Posterior vena cava (tissue), 2 donors: ENCODE measurements at regions not wholly inside any gene's neighbourhood (a gene's known extent, or its start where the extent isn't known, plus 50 kb on each side); places are given as distances from the start of the nearest gene placed in this dataset.
"Not testable (repeated sequence)": the region's sequence is repeated elsewhere in the genome, so short reads cannot be mapped to it uniquely, and the experiment has no call there.

Experiments
- DNase-seq: peaks from one replicate; pipeline ENCODE4 v3.0.0-alpha.2; 2020; ENCODE audit warnings: low spot score
- intact Hi-C, 2 donors: fragments of 100-400 bp; cut with DNase I; formaldehyde crosslinking; loops; one replicate each; pipeline versions ENCODE4 v1.14.1 to v1.14.2; 2022 to 2023
- donor health status: DM: yes; HTN: yes; CAD: no.
- donor health status: DM: yes; HTN: yes; CAD: no.

DNA sequence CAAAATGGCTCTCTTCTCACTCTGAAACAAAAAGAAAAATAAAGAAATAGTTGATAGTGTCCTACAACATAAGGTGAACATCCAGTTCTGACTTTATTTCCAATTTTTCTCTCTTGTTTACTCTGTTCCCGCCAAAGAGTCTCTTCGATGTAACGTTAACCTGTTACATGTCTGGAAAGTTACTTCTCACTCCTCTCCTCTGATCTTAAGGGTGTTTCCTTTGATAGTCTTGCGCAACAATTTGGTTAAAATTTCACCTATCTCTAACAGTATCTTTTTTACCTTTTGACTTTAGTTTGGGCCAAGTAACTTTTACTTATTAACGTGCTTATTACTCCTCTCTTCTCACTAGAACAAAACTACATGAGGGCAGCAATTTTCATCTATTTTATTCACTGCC is 1450.2 kb downstream of the BRINP3 start:
- intact Hi-C loops = no loop called here
- DNase-seq = no peak

DNA sequence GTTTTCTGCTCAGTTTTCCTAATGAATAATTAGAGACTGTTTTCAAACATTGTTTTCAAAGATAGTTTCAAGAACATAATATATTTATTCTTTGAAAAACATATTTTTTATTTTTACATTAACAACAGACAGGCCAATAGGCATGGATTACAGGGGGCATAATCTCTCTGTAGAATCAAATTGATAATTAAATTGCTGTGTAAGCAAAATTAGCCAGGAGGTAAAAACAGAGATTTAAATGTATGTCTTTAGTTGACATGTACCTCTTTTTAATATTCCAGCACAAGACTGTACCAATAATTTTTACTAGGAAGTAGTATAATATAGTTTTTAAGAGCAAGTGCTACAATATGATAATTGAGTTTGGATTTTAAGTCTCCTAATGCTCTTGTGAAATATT is 1444.5 kb downstream of the BRINP3 start:
- intact Hi-C loops = no loop called here
- no peak for DNase-seq

DNA sequence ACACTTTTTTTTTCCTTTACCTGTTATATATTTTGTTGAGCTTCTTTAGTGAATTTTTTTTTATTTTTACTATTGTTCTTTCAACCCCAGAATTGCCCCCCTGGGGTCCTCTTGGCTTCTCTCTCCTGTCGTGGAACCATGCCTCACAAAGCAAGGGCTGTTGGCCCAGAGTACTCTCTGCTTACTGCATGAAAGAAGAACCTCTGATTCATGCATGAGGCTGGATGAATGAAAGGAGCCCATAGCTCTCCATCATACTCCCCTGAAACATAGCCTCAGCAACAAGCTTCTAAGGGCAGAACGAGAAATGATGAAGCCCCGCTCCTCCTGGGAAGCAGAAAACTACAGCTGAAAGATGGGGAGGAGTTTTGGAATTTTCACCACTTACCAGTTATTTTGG is 1441.0 kb downstream of the BRINP3 start:
- intact Hi-C loops = no loop called here
- no peak for DNase-seq

DNA sequence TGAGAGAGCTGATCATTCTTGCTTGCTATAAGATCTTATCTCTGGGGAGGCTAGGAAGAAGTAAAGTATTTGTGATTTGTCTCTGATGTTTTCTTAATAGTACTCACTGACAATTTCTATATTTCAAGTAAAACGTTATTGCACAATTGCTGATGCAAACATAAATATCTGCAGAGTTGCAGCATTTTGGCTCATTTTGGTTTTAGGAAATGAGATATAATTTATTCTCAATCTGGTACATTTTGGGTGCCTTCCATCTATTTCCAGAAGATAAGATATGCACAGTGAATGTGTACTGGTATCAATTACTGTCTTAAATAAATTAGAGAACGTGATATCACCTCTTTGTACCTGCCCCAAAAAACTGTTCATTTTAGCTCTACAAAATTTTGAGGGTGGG is 1431.5 kb downstream of the BRINP3 start:
- no peak for DNase-seq
- intact Hi-C loops = no loop called here

DNA sequence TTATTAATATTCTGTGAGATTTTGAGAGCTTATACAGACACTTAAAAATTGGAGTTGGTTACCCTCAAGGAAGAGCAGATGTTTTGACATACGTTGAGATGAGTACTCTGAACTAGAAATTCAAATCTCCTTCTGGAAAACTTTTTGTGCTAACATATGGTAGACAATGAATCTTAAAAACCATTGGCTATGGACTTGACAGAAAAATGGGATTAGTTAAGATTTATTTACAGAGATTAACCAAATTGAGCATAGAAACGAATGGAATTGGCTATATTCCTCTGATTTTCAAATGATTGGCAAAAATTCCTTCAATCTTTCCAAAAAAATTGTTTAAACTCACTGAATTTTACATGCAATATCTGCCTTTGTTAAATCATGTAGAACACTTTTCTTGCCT is 1392.9 kb downstream of the BRINP3 start:
- intact Hi-C loops = no loop called here
- DNase-seq = no peak

DNA sequence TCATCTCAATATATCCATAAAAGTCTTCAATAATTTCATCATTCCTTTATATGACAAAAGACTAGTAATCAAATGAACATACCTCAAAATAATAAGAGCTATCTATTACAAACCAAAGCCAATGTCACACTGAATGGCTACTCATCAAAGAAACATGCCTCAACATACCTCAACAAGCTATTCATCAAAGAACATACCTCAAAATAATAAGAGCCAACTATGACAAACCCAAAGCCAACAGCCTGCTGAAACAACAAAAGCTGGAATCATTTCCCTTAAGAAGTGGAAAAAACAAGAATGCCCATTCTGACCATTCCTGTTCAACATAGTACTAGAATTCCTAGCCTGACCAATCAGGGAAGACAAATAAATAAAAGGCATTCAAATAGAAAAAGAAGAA is 1373.7 kb downstream of the BRINP3 start:
- intact Hi-C loops = no loop called here
- DNase-seq = no peak

DNA sequence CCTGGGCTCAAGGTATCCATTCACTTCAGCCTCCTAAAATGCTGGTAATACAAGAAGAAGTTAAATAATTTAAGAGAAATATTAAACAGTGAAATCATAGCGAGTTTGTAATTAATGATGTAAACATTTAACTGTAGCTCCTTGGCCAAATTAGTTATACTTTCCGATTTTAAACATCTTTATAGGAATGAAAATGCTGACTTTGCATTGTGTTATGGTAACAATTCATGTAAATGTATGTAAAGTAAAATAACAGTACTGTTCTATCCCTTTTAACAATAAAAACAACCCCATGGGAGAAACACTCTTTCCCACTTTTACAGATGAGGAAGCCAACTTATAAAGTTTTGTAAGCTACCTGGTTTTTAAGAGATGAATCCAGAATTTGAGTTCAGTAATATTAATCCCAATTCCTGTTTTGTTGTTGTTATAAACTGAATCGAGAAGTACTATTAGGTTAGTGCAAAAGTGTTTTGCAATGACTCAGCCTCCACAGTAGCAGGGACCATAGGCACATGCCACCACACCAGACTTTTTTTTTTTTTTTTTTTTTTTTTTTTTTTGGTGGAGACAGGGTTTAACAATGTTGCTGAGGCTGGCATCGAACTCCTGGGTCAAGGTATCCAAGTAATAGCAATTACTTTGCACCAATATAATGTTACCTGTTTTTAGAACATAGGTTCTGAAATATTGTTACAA is 1360.4 kb downstream of the BRINP3 start:
- intact Hi-C loops = no loop called here

DNA sequence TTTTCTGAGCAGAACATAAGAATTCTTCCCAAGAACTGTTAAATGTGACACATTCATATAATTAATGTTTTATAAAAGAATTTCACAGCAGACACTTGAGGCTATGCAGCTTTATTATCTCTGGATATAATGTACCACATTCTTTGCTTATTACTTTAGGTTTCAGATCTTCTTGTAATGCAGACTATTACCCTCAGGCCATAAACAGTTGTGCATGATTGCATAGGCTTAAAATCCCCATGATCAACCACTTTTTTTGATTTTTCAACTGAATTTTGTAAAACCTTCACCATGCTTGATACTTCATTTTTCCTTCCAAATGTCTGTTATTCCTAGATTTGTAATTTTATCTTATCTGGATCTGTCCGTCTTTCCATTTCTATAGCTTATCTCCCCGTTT is 1355.7 kb downstream of the BRINP3 start:
- DNase-seq = no peak
- intact Hi-C loops = no loop called here

More for the DNA sequence above, 1360.4 kb downstream of the BRINP3 start:
- no peak for DNase-seq

DNA sequence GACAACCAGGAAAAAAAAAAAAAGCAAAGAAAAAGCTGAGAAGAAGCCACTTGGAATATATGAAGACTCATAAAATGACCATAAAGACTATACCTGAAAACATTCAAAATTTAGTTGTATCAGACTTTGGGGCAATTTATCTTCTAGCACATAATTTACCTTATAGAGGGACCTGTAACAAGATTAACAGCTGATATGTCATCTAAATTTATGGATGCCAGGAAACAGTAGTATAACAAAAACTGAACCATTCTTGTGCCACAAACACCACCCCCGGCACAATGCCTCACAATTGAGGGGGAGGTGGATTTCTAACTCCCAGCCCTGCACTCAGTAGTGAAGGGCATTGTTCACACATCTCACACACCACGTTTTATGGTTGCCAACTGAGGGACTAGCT is 1352.0 kb downstream of the BRINP3 start:
- intact Hi-C loops = no loop called here
- no peak for DNase-seq

DNA sequence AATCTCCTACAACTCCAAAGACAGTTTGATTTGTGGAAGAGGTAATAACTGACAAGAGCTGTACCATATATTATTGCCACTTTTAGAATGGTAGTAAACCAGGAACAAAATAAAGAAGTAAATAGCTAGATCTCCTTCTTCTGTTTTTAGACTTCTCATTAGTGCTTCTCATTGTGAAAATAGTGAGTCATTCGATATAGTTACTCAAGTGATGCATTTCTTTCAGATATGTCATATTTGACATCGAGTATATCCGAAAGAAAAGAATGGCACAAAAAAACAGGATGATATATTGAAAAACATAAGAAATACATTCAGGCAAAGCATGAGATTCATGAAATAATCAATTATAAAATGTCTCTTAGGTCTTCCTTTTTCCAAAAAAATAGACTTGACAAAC is 1346.1 kb downstream of the BRINP3 start:
- intact Hi-C loops = no loop called here
- DNase-seq = no peak

DNA sequence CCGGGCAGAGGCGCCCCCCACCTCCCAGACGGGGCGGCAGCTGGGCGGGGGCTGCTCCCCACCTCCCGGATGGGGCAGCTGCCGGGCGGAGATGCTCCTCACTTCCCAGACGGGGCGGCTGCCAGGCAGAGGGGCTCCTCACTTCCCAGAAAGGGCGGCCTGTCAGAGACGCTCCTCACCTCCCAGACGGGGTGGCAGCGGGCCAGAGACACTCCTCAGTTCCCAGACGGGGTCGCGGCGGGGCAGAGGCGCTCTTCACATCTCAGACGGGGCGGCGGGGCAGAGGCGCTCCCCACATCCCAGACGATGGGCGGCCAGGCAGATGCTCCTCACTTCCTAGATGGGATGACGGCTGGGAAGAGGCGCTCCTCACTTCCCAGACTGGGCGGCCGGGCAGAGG is 1337.9 kb downstream of the BRINP3 start:
- peak; percentile 83 for DNase-seq
- intact Hi-C loops = not testable (repeated sequence)

DNA sequence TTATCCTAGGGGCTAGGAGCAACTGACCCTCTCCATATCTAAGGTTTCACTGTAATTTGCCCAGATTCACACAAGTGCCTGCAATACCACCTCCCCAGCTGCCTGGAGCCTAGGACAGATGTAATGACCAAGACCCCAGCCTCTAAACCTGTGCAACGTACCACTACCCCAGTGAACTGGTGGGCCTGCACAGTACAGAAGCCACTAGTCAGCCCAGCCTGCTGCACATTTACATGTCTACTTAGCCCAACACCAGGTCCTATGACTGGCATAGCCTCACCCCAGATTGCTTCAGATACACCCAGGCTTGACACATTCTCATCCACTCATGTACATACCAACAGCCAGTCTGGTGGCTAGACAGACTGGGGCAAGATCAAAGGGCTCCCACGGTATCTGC is 1336.6 kb downstream of the BRINP3 start:
- no peak for DNase-seq
- intact Hi-C loops = no loop called here

DNA sequence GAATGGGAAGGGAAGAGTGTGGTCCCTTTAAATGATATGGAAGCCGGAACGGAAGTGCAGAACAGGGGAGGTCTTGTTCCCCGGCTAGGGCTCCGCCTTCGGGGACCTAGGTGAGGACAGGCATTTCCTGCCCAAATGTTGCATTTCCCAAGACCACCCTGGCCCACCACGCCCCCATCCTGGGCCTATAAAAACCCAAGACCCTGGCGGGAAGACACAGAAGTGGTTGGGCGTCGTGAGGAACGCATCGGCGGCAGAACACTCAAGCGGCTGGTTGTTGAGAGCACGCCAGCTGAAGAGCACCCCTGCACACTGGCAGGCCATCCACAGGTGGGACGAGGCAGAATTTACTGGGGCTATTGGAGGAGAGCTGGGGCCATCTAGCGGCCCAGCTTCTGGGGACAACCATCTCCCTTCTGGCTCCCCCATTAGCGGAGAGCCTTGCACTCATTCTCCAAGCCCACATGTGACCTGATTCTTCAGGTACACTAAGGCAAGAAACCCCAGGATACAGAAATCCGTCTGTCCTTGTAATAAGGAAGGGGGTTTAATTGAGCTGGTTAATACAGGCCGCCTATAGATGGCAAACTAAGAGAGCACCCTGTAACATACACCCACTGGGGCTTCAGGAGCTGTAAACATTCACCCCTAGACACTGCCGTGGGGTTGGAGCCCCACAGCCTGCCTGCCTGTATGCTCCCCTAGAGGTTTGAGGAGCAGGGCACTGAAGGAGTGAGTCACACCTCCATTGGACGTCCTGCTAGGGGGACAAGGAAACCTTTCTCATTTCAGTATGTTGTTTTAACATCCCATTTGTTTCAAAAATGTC is 1327.9 kb downstream of the BRINP3 start:
- intact Hi-C loops = no loop called here
- DNase-seq = no peak

DNA sequence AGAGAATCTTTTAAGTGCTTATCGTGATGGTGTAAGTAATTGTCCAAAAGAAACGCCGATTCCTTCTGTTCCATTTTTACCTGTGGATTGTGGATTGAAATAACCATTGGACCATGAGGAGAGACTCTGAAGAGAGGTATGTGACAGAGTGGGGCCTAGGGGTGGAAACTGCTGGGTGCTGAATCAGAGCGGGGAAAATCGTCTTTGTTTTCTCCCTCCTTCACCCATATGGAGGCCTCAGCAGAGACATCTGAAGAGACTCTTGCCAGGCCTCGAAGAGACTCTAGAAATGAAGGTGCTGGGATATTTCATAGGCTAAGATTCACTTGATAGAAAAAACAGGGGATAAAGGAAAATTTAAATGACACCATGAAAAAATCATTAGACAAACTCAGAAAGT is 1327.0 kb downstream of the BRINP3 start:
- intact Hi-C loops = no loop called here
- no peak for DNase-seq

DNA sequence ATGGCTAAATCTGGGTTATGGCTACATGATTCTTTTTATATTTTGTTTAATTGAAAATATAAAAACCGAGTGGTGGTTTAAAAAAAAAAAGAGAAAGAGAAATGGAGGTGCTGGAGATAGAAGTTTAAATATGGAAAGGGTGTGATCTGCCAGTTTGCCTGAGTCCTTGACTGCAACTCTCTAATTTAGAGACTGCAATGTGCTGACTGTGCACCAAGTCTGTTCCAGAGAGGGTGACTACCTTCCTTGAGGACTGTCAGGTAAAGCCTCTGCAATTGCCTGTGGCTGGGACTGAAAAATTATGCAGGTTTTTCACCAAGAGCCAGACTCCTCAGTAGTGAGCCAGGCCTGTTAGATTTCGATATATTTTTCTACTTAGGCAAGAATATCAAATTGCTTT is 1326.3 kb downstream of the BRINP3 start:
- no peak for DNase-seq
- intact Hi-C loops = no loop called here

DNA sequence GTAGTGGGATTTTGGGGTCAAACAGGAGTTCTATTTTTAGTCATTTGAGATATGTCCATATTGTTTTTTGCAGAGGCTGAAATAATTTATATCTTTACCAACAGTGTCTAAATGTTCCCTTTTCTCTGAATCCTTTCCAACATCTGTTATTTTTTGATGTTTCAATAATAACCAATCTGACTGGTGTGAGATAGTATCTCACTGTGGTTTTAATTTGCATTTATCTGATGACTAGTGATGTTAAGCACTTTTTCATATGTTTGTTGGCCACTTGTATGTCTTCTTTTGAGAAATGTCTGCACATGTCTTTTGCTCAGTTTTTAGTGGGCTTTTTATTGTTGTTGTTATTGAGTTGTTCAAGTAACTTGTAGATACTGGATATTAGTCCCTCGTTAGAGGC is 1325.0 kb downstream of the BRINP3 start:
- intact Hi-C loops = no loop called here
- no peak for DNase-seq

DNA sequence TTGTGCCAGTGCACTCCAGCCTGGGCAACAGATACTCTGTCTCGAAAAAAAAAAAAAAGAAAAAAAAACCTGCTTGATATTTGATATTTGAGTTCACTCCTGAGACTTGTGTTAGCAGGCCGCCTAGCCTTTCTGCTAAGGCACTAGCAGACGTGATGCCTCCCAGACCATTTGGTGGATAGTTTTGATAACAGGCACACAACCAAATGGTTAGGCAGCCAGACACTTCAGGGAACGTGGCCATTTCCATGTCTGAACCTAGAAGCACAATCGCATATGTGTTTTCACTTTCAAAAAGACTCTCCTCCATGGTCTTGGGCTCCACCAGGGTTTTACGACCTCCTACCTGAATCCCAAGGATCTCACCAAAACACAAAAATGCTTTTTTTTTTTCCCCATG is 1319.5 kb downstream of the BRINP3 start:
- intact Hi-C loops = no loop called here
- DNase-seq = no peak

DNA sequence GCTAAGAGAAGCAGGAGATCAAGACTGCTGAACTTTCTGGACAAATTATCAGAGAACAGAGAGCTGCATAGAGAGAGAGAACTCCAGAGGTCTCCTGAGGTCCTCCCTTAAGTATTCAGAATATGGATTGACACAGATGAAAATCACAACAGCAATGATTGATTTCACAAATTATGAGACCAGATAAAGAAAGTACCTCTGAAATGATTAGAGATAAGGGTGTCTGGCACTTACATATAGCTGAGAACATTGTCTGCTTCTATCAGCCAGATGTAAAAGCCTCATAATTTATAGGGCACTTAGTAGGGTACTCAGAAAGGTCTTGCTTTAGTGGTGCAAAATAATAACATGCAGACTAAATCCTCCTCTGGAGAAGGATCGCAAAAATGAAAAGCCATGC is 1301.8 kb downstream of the BRINP3 start:
- no peak for DNase-seq
- intact Hi-C loops = no loop called here

DNA sequence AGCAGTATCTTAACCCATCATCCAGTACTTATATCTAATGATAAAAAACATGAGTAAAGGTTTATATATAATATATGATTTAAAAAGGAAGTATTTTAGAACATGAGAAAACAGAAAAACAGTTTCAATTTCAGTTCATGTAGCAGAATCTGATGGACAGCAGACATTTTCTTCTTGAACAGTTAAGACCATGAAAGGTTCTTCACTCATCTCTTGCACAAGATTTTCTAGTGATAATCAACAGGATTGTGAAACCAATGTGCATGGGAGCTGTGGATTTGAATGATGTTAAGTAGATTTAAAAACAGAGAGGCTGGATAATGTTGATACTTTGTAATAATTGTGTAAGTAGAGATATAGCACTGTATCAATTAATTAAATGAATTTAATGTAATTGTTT is 1297.6 kb downstream of the BRINP3 start:
- intact Hi-C loops = no loop called here
- DNase-seq = no peak

DNA sequence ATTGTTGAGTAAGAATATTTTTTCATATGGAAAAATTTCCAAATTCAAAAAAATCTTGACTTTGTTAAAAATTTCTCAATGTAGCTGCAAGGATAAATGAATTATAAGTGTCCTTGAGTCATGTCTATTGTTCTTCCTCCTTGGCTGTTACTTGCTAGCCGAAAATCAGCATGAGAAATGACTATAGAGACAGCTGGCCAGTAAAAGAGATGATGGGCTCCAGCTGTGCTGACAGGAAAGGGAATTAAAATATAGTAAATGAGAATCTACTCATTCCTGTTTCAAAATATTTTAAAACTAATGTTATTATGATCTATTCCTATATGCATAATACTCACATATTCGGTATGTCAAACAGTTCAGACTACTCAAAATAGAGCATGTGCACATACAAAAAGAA is 1292.6 kb downstream of the BRINP3 start:
- intact Hi-C loops = no loop called here
- DNase-seq = no peak
